Rectal smooth muscle tissue (tissue), 1 donor: ENCODE measurements at regions not wholly inside any gene's neighbourhood (a gene's known extent, or its start where the extent isn't known, plus 50 kb on each side); places are given as distances from the start of the nearest gene placed in this dataset.

Source experiments
- H3K27ac ChIP-seq: one replicate; pipeline ENCODE4 v1.7.0; 2013; ENCODE audit warnings: low read depth, low read length, inconsistent platforms
- H3K27me3 ChIP-seq: one replicate; pipeline ENCODE4 v1.7.0; 2013; ENCODE audit warnings: low read length; ENCODE audit not compliant: control insufficient read depth, insufficient read depth
- H3K36me3 ChIP-seq: one replicate; pipeline ENCODE4 v1.7.0; 2013; ENCODE audit warnings: low read length; ENCODE audit not compliant: control insufficient read depth, insufficient read depth
- H3K4me1 ChIP-seq: one replicate; pipeline ENCODE4 v1.7.0; 2013; ENCODE audit warnings: low read length; ENCODE audit not compliant: control insufficient read depth, insufficient read depth
- H3K4me3 ChIP-seq: one replicate; pipeline ENCODE4 v1.7.0; 2013; ENCODE audit warnings: low read length
- H3K9ac ChIP-seq: one replicate; pipeline ENCODE4 v1.7.0; 2013; ENCODE audit warnings: low read length

DNA sequence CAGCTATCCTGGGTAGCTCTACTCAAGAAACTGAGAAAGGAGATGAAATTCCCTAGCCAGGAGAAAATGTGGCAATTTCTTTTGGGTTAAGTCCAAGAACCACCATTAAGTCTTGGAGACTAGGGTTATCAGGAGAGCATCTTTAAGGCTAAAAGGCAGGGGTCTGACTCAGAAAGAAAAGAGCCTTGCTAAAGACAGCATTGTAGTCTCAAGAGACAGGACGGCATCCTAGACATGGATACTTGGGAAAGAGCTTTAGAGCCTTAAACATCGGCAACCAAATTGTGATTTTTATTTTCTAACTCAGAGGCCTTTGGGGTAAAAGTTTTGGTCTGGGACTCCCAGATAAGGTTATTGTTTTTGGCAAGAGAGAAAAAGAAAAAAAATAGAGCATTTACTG is 83.1 kb downstream of the FAS start:
- no peaks in the 10 kb centered on the region for H3K36me3 ChIP-seq
- H3K27me3 ChIP-seq, result no peaks in the 10 kb centered on the region
- H3K27ac ChIP-seq, result no peak overlapping the region
- H3K4me1 ChIP-seq, result no peaks in the 10 kb centered on the region
- H3K9ac ChIP-seq, result no peak overlapping the region
- no peak overlapping the region for H3K4me3 ChIP-seq

DNA sequence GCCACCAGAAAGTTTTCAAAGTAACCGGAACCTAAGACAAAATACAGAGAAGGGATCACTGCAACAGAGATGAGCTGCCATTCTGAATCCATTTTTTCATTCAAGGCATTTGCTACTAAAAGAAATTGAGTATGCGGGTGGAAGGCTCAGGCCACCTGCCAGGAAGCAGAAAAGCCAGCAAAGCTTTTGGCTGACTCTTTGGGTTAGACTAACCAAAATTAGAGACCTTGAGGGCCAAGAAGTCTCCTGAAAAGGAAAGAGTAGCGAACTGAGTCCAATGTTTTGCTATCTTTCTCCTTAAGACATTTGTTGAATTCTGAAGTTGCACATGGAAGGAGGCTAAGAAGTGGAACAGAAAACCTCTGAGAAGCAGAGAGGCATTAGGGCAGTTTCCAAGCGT is 79.0 kb downstream of the FAS start:
- Histone ChIP-seq H3K27ac (no peak overlapping the region), H3K4me1 (no peaks in the 10 kb centered on the region), H3K36me3 (no peaks in the 10 kb centered on the region), H3K9ac (no peak overlapping the region), H3K4me3 (no peak overlapping the region), H3K27me3 (no peaks in the 10 kb centered on the region)
